HG03064 (cell line): ENCODE measurements at regions not wholly inside any gene's neighbourhood (a gene's known extent, or its start where the extent isn't known, plus 50 kb on each side); places are given as distances from the start of the nearest gene placed in this dataset.
"Not testable (repeated sequence)": the region's sequence is repeated elsewhere in the genome, so short reads cannot be mapped to it uniquely, and the experiment has no call there.

ENCODE experiments used
- ATAC-seq: cut with Tn5 transposase; IDR thresholded peaks from one replicate; pipeline ENCODE4 v1.9.1; 2021; ENCODE audit warnings: low read depth; ENCODE audit not compliant: unreplicated experiment

DNA sequence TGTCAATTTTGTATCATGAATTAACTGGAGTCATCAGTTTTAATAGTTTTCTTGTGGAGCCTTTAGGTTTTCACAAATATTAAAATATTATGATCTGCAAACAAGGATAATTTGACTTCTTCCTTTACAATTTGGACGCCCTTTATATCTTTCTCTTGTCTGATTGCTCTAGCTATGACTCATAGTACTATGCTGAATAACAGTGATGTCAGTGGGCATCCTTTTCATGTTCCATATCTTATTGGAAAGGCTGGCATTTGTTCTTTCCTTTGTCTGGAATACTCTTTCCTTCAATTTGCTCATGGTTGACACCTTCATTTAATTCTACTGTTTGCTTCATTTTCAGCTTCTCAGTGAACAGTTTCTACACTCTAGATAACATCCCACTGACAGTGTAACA is 1129.3 kb downstream of the SLITRK5 start:
- ATAC-seq: no peak

DNA sequence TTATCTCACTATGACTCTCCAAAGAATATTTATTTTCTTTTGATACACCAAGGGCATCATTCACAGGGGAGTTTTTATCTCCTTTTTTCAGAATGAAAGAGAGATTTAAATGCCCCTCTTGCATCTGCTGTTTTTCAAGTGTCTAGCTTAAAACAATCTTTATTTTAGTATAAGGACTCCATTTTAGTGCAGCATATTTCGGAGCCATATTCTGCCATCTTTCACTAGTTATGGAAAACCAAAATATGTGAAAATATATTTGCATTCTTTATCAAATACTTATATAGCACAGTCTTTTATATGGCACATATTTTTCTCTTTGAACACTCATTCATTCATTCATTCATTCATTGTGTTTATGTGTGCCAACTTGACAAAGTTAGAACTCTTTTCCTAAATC is 1130.2 kb downstream of the SLITRK5 start:
- ATAC-seq: no peak

DNA sequence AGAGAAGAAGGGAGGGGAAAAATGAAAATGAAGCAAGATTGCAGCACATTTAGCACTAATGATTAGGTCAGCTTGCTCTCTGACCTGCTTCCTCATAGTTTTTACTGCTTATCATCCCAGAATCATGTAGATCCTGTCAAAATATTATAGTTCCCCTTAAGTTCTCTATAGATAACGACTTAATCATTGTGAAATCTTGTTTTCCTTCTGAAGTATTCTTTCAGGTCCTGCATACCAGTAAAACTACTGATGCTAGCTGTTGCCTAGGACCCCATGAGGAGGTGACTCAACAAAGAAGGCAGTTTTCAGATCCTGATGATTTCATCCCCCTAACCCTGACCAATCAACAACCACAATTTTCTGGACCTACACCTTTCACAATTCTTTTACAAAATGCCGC is 1131.7 kb downstream of the SLITRK5 start:
- no peak for ATAC-seq

DNA sequence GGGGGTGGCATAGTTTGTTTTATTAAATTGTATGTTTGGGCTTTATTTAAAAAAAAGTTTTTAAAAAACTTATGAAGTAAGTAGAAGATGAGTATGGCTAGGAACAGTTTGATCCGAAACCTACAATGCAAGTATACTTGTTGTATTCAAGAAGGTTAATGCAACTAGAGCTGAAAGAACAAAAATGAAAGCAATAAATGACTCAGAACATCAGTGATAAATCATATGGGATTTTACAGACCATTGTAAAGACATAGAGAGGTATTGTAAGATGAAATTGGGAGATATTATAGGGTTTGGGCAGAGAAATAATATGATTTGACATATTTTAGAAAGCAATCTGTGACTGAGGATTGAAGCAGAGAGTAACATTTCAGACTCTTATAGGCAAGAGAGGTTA is 1135.3 kb downstream of the SLITRK5 start:
- ATAC-seq: no peak

DNA sequence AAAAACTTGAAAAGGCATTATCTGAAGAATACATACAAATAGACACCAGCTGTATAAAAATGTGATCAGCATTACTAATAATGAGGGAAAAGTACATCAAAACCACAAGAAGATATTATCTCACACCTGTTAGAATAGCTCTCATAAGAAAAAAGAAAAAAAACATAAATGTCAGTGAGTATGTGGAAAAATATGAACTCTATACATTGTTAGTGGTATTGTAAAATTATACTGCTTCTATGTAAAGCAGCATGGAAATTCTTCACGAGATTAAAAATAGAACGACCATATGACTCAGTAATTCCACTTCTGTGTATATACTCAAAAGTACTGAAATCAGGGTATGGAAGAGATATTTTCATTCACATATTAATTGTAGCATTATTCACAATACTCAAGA is 1146.4 kb downstream of the SLITRK5 start:
- no peak for ATAC-seq

DNA sequence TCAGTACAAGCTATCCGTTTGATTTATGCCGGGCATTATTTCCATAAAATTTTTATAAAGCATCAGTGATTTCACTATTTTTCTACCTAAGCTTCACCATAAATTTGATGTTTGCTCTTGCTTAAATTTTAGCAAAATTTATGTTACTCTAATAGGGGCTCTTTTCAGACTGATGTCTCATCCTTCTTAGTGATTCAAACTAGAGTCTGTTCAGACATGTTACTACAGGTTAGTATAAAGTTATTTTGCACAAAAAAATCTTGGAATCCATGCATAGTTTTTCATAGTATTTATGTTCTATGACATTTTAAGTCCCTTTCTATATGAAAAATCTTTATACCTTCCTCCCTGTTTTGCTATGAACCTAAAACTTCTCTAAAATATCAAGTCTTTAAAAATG is 1151.9 kb downstream of the SLITRK5 start:
- ATAC-seq: no peak

DNA sequence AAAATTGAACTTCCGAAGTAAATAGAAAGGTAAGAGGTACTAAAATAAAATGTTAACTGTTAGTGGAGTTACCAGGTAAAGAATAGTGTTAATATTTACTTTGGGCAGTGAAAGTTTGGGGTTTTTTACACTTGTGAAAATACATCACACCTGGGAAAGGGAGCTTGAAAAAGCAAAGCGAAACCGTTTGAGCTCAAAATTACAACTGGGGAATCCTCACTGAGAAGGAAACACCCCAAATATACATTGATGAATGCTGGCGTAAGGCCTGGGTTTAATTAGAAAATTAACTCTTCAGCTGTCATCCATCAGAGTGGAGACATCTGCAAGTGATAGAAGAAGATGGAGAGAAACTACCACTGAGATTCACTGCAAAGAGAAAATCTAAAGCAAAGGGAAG is 1153.0 kb downstream of the SLITRK5 start:
- ATAC-seq: no peak

DNA sequence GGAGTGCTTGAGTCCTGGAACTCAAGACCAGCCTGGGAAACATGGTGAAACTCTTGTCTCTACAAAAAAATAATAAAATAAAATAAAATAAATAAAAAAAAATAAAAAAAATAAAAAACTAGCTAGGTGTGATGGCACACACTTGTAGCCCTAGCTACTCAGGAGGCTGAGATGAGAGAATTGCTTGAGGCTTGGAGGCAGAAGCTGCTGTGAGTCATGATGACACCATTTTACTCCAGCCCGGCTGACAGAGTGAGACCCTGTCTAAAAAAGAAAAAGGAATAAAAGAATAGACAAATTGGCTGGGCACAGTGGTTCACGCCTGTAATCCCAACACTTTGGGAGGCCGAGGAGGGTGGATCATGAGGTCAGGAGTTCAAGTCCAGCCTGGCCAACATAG is 1168.9 kb downstream of the SLITRK5 start:
- ATAC-seq: no peak

DNA sequence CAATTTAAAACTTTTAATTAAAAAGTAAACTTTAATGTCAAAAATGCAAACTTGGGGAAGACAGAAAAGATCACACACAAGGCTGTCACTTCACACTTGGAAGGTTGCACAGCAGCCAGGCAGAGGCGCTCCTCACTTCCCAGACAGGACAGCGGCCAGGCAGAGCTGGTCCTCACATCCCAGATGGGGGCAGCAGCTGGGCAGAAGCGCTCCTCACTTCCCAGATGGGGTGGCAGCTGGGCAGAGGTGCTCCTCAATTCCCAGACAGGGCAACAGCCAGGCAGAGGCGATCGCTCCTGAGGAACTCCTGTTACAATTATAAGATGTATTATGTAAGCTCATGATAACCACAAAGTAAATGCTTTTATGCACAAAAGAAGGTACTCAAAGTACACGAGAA is 1181.1 kb downstream of the SLITRK5 start:
- not testable (repeated sequence) for ATAC-seq

DNA sequence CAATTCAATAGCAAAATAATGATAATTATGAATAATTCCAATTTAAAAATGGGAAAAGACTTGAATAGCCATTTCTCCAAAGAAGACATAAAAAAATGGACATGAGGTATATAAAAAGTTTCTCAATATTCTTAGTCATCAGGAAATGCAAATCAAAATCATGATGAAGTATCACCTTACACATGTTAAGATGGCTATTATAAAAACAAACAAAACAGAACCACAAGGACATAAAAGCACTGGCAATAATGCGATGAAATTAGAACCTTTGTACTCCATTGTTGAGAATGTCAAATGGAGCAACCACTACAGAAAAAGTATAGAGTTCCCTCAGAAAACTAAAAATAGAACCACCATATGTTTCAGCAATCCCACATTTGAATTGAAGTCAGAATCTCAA is 1186.1 kb downstream of the SLITRK5 start:
- ATAC-seq: no peak

DNA sequence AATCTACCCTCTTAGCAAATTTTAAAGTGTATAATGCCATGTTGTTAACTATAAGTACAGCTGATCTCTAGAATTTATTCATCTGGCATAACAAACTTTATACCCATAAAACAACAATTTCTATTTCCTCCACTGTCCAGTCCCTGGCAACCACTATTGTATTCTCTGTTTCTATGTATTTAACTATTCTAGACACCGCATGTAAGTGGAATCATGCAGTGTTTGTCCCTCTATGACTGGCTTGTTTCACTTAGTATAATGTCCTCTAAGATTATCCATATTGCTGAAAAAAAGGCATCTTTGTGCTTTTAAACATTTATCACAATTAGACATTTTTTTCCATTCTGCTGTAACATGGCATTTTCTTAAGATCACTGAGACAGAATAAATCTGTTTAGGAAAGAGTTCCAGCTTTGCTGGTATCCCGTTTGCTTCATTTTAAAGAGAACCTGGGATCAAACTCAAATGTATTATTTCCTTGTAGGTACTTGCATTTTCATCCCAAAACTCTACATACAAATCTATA is 1191.0 kb downstream of the SLITRK5 start:
- no peak for ATAC-seq

DNA sequence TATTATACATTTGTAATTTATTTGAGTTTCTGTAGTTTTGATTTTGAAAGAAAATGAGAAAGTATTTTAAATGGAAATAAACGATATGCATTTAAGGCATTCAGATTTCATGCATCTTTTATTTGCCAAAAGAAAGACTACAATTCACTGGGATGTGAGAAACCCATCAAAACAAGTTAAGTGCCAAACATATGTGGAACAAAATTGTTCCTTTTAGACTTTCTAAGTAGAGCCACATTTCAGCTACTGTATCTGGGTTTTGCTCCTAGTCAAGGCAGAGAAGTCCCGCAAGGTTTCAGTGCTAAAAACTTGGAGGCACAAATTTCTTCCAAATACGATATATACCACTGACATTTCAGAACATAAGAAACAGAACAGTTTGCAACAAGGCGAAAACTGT is 1191.9 kb downstream of the SLITRK5 start:
- ATAC-seq: no peak

DNA sequence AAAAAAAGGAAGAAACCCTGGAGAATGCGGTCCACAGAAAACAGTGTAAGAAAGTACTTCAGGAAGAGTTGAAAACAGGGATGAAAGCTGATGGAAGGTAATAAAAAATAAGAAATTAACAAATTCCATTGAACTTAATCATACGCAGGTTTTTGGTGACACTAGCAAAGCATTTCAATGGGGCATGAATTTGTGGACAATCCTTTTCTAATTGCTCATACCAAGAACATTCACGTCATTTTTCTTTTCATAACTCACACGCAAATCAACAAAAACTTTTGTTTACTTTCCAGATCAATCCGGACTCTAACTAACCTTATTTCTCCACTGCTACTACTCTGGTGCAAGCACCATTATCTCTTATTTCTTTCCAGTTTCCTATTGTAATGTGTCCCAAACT is 1195.0 kb downstream of the SLITRK5 start:
- no peak for ATAC-seq

DNA sequence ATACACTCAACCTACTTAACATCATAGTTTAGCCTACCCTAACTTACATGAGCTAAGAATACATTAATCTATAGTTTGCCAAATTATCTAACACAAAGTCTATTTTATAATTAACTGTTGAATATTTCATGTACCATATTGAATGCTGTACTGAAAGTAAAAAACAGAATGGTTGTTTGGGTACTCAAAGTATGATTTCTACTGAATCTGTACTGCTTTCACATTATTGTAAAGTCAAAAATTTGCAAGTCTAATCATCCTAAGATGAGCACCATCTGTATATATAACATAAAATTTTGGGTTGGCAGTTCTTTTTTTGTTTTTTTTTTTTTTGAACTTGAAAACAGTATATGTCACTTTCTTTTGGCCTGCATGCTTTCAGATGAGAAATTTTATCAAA is 1212.6 kb downstream of the SLITRK5 start:
- ATAC-seq: no peak

DNA sequence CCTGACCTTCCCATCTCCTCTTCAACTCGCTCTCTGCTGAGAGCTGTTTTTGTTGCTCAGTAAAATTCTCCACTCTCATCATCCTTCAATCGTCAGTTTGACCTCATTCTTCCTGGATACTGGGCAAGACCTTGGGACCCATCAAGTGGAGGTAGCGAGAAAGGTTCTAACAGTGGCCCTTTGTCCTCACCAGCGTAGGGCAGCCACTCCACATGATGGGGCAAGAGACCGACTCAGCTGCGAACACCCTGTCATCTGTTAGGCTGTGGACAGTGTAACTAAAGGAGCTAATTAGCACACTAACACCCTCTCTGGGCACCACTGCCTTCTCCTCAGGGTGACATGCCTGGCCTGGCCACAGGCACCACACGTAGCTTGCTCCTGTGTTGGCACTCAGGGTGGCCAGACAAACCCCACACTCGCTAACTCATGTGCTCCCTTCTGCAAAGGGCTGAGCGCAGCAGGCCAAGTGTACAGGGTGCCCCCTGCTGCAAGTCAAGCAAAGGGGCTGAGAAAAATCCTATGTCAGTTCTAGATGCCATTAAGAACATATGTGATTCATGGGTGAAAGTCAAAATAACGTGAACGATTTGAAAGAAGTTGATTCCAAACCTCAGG is 1216.0 kb downstream of the SLITRK5 start:
- ATAC-seq: no peak

DNA sequence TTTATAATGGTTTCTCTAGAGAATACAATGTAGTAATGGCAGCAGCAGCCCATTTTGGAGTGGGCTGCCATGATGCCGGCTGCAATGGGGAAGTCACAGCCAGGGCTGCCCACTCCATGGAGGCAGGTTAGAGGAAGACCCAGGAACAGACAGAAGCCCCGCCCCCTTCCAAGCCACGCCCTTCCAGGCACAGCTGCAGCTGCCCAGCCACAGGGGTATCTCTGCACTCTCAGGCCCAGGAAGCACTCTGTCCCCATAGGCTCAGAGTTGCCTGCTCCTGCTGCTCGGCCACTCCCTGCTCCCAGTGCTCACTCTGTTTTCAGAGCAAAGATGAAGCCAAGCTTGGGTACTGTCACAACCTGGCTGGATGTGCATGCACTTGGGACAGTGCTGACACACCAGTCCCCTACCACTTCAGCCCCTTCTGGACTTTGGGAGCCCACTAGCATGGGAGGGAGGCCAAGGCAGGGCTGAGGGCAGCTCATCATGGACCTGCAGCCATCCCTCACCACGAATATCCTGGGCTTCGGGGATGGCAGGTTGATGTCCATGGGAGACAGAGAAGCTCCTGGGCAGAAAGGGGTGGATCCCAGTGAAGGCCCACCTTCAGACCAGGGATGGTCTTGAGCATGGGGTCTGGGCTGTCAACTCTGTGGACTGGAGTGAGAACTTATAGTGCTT is 1224.2 kb downstream of the SLITRK5 start:
- ATAC-seq: no peak

DNA sequence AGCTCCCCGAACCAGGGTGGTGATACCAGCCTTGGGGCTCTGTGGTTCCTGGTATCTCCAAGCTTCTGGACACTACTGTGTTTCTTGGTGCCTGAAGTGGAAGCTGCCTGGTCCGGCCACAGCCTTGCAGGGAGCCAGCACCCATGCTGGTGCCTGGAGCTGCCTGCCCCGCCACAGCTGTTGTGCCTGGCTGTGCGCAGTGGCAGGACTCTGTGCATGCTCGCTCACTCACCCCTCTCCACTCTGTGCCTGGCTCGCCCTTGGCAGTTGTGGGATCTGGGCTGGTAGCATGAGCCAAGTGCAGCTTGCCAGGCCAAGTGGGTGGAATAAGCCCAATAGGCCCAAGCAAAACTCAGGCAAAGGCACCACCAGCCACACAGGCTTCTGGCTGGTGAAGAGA is 1225.3 kb downstream of the SLITRK5 start:
- no peak for ATAC-seq

DNA sequence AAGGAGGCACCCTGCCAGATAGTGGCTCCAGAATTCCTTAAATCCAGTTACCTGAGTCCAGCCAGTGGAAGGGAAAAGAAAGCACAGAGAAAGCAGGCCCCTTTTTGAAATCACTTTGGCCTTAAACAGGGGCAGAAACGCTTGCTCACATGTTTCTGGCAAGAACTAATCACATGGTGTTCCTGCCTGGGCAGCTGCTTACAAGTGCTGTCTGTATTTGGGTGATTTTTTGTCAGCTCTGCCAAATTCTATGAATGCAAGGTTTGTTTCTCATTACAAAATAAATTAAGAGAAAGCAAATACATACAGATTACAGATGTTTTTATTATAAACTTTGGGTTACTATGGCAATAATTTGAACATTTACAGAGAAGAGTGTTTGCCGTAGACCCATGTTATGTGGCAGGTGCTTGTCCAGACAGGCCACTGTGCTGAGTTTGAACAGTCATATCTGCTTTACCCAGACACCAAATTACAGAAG is 1237.8 kb downstream of the SLITRK5 start:
- ATAC-seq: no peak

DNA sequence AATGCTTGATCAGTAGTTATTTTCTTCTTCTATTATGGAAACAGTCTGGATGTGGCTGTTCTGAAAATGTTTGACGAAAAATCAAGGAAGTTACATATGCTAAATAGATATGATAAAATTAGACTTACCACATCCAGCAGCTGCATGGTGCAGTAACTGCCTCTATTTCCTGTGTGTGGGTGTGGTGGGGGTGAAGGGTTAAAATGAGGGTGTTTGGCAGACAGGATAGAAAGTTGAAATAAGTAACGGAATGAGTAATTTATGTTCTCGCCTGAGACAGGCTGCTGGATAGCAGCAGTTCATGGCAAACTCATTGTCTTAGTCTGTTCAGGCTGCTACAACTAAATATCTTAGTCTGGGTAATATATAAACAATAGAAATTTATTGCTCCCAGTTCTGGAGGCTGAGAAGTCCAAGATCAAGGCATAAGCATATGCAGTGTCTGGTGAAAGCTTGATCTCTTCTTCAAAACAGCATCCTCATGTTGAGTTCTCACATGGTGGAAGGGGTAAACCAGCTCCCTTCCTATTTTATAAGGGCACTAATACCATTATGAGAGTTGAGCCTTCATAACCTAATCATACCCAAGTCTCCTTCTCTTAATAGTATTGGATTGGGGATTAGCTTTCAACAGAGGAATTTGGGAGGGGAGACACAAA is 1248.9 kb downstream of the SLITRK5 start:
- peak; percentile 95 for ATAC-seq

DNA sequence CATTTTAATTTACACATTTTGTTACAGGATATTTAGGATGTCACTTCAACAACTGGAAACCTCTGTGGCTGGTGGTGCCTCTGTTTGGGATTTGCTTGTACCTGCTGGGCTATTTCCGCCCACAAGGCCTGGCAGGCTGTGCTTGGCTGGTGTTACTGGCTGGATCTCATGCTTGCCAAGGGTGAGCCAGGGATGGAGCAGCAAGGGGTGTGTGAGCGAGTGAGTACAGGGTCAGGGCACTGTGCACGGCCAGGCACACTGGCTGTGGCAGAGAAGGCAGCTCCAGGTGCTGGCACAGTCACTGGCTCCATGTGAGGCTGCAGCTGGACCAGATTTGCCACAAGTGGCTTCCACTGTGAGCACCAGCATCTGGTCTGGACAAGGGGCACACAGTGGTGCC is 1254.8 kb downstream of the SLITRK5 start:
- no peak for ATAC-seq

DNA sequence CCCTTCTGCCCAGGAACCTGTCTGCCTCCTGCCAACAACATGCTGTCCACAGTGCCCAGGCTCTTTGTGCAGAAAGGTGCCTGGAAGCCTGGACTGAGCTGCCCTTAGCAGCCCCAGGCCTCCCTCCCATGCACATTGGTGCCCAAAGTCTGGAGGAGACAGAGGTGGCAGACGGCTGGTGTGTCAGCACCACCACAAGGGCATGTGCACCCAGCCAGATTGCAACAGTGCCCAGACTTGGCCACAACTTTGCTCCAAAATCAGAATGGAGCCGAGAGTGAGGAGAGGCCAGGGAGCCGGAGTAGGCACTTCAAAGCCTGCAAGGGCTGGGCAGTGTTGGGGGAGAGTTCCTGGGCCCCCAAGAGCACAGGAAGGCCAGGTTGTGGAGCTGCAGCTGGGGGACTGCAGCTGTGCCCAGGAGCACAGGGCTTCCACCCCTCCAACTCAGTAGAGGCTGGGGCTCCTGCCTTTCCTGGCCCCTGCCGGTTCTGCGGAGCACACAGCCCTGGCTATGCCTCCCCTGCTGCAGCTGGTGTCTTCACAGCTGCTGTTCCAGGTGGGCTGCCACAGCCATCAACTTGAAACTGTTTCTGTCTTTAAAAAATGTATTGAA is 1255.8 kb downstream of the SLITRK5 start:
- no peak for ATAC-seq
